ENCODE measurements at regions not wholly inside any gene's neighbourhood (a gene's known extent, or its start where the extent isn't known, plus 50 kb on each side); places are given as distances from the start of the nearest gene placed in this dataset.

- no peak for DNase-seq
- TF ChIP-seq CTCF (IDR thresholded peaks at IDR 0.05): no peak
- no peaks in the 10 kb centered on the region for H3K9me3 Mint-ChIP-seq
- H3K27me3 Mint-ChIP-seq (ENCODE audit: low read depth, poor library complexity): no peaks in the 10 kb centered on the region
- no peaks in the 10 kb centered on the region for H3K4me1 Mint-ChIP-seq
- no peak overlapping the region for H3K27ac Mint-ChIP-seq
- no peak overlapping the region for H3K4me3 Mint-ChIP-seq
- H3K36me3 Mint-ChIP-seq (ENCODE audit: low read depth): no peaks in the 10 kb centered on the region
Measured at GRCh38 chr9:99690573-99690972, 131.1 kb upstream of the NR4A3 start.

- Mint-ChIP-seq H3K27ac (no peak overlapping the region), H3K9me3 (peaks cover 9% of the 10 kb centered on the region), H3K4me3 (no peak overlapping the region), H3K27me3 (ENCODE audit: low read depth, poor library complexity) (no peaks in the 10 kb centered on the region), H3K4me1 (no peaks in the 10 kb centered on the region), H3K36me3 (ENCODE audit: low read depth) (no peaks in the 10 kb centered on the region)
- no peak for TF ChIP-seq CTCF (IDR thresholded peaks at IDR 0.05)
- DNase-seq: no peak
Measured at GRCh38 chr9:99693888-99694287, 127.8 kb upstream of the NR4A3 start.

- H3K9me3 Mint-ChIP-seq: peaks cover 14% of the 10 kb centered on the region
- no peaks in the 10 kb centered on the region for H3K27me3 Mint-ChIP-seq (ENCODE audit: low read depth, poor library complexity)
- H3K36me3 Mint-ChIP-seq (ENCODE audit: low read depth): no peaks in the 10 kb centered on the region
- no peak overlapping the region for H3K27ac Mint-ChIP-seq
- no peak overlapping the region for H3K4me3 Mint-ChIP-seq
- DNase-seq: no peak
- H3K4me1 Mint-ChIP-seq: no peaks in the 10 kb centered on the region
- no peak for TF ChIP-seq CTCF (IDR thresholded peaks at IDR 0.05)
Measured at GRCh38 chr9:99694393-99694792, 127.3 kb upstream of the NR4A3 start.

GRCh38 chr9:99699396-99699795, 122.3 kb upstream of the NR4A3 start:
- H3K27ac Mint-ChIP-seq: no peak overlapping the region
- DNase-seq: no peak
- no peak for TF ChIP-seq CTCF (IDR thresholded peaks at IDR 0.05)
- H3K36me3 Mint-ChIP-seq (ENCODE audit: low read depth): no peaks in the 10 kb centered on the region
- peaks cover 21% of the 10 kb centered on the region for H3K9me3 Mint-ChIP-seq
- peaks cover 3% of the 10 kb centered on the region for H3K27me3 Mint-ChIP-seq (ENCODE audit: low read depth, poor library complexity)
- H3K4me1 Mint-ChIP-seq: no peaks in the 10 kb centered on the region
- H3K4me3 Mint-ChIP-seq: no peak overlapping the region

- Mint-ChIP-seq H3K36me3 (ENCODE audit: low read depth) (no peaks in the 10 kb centered on the region), H3K4me3 (no peak overlapping the region), H3K9me3 (no peaks in the 10 kb centered on the region), H3K27ac (no peak overlapping the region), H3K4me1 (no peaks in the 10 kb centered on the region), H3K27me3 (ENCODE audit: low read depth, poor library complexity) (no peaks in the 10 kb centered on the region)
- DNase-seq: no peak
- TF ChIP-seq CTCF (IDR thresholded peaks at IDR 0.05): no peak
Measured at GRCh38 chr9:99712214-99712613, 109.5 kb upstream of the NR4A3 start.

- no peak overlapping the region for H3K4me3 Mint-ChIP-seq
- no peaks in the 10 kb centered on the region for H3K4me1 Mint-ChIP-seq
- TF ChIP-seq CTCF (IDR thresholded peaks at IDR 0.05): no peak
- no peak overlapping the region for H3K27ac Mint-ChIP-seq
- no peaks in the 10 kb centered on the region for H3K27me3 Mint-ChIP-seq (ENCODE audit: low read depth, poor library complexity)
- no peak for DNase-seq
- no peaks in the 10 kb centered on the region for H3K36me3 Mint-ChIP-seq (ENCODE audit: low read depth)
- H3K9me3 Mint-ChIP-seq: no peaks in the 10 kb centered on the region
Measured at GRCh38 chr9:99713838-99714306, 107.8 kb upstream of the NR4A3 start.

Measured in nephron progenitor cell (in vitro differentiated cells).